HG03108 (cell line): ENCODE measurements at regions not wholly inside any gene's neighbourhood (a gene's known extent, or its start where the extent isn't known, plus 50 kb on each side); places are given as distances from the start of the nearest gene placed in this dataset.

Experiments used
- ATAC-seq: cut with Tn5 transposase; IDR thresholded peaks from one replicate; pipeline ENCODE4 v1.9.1; 2021; ENCODE audit warnings: moderate library complexity; ENCODE audit not compliant: unreplicated experiment

GRCh38 chr5:61735531-61735930, 403.5 kb downstream of the ZSWIM6 start:
- ATAC-seq: no peak

GRCh38 chr5:61735995-61736394, 403.9 kb downstream of the ZSWIM6 start:
- no peak for ATAC-seq

GRCh38 chr5:61737301-61737963, 405.4 kb downstream of the ZSWIM6 start:
- ATAC-seq: no peak

- ATAC-seq: no peak
These were observed 405.9 kb downstream of the ZSWIM6 start for GRCh38 chr5:61737964-61738340.

DNA sequence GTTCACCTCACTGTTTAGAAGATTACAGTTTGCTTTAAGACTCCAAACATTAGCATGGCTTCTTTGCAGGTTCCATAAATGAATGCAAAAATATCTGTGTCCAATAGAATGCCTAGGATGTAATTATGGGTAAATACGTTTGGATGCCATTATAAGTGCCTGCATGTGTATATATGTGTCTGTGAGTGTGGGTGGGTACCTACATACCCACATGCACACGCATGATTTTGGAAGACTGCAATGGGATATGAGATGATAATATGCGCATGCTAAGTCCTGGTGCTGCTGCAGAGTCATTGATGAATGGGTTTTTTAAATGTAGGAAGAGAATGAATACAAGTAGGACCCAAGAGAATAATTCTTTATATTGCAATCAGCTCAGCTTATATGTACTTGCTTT, 406.4 kb downstream of the ZSWIM6 start:
- no peak for ATAC-seq

DNA sequence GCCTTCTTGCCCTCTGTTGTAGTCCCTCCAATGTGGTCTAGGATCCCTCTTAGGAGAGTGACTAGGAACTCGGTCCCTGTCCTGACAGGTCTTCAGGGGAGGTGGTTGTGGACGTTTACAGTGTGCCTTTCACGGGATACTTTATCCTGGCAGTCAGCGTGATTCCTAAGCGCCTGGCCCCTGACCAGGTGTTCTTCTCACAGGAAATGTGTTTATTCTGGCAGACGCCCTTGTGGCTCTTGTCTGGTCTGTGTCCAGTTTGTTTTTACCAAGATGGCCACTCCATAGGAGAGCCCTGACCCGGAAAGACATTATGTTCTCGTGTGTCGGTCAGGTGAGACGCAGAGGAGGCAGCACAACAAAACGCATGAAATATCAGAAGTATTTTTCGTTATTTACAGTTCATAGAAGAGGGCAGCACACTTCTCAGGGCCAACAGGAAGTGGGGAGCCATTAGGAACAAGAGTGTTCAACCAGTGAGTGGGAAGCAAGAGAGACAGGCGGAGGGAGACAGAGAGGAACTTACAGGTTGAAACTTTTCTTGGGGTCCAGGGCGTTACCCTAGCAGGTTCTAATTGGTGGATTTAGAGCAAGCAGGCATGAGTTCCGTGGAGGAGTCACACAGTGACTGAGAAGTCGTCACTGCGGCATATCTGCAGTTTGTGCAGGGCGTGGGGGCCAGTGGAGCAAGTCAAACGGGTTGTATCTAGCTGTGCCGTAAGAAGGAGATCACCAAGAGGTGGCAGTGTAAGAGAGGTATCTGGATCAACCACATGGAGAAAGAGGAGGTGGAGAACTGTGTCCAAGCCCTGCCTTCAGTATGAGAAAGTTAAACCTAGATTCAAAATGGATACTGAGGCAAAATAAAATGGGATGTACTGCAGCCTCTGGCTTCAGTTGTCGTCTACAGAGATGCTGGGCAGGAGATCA, 412.9 kb downstream of the ZSWIM6 start:
- ATAC-seq: no peak

- ATAC-seq: no peak
These were observed 414.9 kb downstream of the ZSWIM6 start for GRCh38 chr5:61746831-61747575.

GRCh38 chr5:61748121-61748520, 416.1 kb downstream of the ZSWIM6 start:
- no peak for ATAC-seq

DNA sequence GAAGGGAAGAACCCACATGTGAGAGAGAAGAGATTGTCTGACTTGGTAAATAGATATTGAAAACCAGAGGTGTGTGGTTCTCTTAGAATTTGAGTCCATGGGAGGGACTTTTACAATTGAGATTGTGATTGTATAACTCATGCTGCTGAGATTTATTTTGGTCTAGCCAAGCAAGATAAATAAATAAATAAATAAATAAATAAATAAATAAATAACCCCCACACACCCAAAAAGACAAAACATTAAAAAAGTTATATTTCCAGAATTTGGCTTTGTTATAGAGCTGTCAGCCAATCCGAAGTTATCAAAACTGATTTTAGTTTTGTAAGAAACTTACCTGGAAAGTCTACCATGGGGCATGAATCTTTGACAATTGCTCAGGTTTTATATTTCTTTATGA, 416.6 kb downstream of the ZSWIM6 start:
- ATAC-seq: no peak

DNA sequence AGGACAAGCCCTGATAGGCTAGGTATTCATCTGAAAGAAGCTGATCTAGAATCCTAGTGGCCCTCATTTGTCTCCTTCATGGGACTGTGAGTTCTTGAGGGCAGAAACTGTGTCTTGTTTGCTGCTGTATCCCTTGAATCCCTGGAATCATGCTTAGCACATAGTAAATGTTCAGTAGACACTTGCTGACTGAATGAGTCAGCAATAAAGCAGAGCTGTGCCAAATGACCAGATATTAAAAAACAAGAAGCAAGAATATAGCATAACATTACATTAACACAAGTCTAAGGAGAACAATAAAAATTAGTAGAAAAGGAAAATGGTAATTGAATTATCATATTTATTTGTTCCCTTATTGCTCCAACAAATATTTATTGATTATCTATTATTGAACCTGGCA, 420.5 kb downstream of the ZSWIM6 start:
- ATAC-seq: no peak

- ATAC-seq: no peak
These were observed 422.7 kb downstream of the ZSWIM6 start for GRCh38 chr5:61754792-61755191.

DNA sequence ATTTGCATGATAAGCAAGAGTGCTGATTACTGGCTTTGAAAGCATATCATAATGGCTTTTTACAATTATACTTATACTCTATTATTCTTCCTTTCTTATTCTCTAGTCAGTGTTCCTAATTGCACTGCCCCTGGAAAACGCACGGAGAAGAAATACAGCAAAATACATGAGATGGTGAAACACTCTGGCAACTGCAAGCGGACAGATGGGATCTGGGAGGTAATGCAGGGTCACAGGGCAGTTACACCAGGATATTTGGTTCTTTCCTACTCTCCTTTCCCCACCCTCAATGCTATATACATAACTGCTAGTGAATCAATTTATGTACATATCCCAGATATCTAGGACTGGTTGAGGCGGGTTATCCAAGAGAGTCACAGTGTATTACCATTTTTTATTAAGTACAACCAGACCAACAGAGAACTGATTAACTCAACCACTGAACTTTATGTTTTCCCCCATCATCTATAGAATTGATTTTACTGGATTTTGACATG, 423.7 kb downstream of the ZSWIM6 start:
- no peak for ATAC-seq

- ATAC-seq: no peak
These were observed 426.7 kb downstream of the ZSWIM6 start for GRCh38 chr5:61758711-61759110.

DNA sequence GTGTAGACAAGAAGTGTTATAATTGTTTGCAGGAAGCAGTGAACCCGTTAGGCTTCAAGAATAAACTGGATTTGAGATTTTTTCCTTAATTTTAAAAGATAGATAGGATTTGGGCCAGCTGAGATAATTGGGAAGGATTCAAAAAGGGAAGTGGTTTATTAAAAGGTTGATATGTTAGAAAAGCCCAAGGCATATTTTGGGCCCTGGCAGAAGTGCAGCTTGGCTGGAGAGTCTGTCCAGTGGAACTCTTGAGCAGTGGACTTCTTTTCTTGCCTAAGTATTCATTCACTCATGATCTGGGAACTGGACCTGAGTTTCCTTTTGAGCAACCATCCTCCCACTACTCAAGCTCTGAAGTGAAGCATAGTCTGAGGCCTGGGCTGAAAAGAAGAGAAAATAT, 433.4 kb downstream of the ZSWIM6 start:
- no peak for ATAC-seq

GRCh38 chr5:61766141-61766540, 434.1 kb downstream of the ZSWIM6 start:
- ATAC-seq: no peak

DNA sequence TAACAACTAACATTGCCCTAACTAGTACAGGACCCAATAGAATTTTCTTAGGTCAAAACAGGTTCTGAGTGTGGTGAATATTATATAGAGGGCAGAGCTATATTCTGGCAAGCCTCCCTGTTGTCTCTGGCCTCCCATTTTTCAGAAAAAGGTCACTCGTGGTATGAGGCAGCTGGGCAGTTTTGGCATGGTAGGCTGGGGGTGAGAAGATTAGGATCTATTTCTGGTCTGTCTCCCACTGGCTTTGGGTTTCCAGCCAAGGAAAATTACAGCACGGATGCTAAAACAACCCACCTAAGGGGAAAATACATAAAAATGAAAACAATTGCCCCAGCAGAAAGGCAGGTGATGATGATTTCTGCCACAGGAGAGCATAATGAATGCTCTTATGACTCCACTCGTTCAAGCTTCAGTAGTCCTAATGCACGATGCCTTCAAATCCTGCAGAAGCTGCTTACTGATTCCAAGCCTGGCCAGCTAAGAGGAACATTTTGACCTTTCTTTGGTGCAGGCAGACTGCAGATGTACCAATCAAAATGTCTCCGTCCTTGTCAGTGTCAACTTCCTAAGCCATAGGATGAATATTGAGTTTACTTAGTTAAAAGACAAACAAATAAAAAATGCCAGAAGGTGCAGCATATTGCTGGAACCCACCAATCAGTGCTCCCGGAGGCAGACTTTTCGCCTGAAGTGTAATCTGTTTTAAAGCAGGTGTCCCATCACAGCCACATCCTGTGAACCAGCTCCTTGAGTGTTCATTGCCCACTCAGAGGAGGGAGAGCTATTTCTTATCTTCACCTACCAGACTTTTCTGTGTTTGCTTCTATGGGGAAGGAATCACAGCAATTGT, 435.4 kb downstream of the ZSWIM6 start:
- no peak for ATAC-seq

- ATAC-seq: peak; percentile 72
These were observed 436.7 kb downstream of the ZSWIM6 start for GRCh38 chr5:61768692-61769281.

- ATAC-seq: no peak
These were observed 439.0 kb downstream of the ZSWIM6 start for GRCh38 chr5:61771062-61771461.

DNA sequence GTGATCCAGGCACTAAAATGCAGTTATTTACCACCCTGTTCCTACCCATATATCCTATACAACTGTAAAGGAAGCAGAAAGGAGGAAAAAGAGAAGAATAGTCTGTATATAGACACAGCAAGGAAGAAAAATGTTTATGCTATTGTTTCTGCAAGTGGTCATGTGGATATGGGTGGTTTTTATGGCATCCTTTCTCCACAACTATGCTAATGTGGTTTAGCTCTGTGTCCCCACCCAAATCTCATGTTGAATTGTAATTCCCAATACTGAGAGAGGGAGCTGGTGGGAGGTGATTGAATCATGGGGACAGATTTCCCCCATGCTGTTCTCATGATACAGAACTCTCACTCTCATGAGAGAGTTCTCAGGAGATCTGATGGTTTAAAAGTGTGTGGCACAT, 439.8 kb downstream of the ZSWIM6 start:
- ATAC-seq: no peak

- no peak for ATAC-seq
These were observed 443.8 kb downstream of the ZSWIM6 start for GRCh38 chr5:61775901-61776300.
